GM12878 (cell line): ENCODE measurements at regions not wholly inside any gene's neighbourhood (a gene's known extent, or its start where the extent isn't known, plus 50 kb on each side); places are given as distances from the start of the nearest gene placed in this dataset.

Experiments
- ATAC-seq: fragments of 200-7000 bp; cut with Tn5 transposase; 3 replicates; pipeline ENCODE4 v1.9.1; 2020; ENCODE audit warnings: mild to moderate bottlenecking, moderate library complexity
- BruUV-seq: library from RNA; stranded (reverse); fragments of 400-500 nt; replicated peaks from 2 replicates; lab custom pipeline; 2021; lab: Mats Ljungman, UMichigan
- CTCF ChIA-PET: fragments of 300-600 bp; sonication (Branson Sonifier 250); formaldehyde crosslinking; extraction: SDS; loops from one replicate; lab custom pipeline; 2021; ENCODE audit warnings: inconsistent platforms; lab: Yijun Ruan, JAX
- POLR2A ChIA-PET: fragments of 350-600 bp; formaldehyde crosslinking; extraction: SDS; loops from one replicate; lab custom pipeline; 2021; ENCODE audit warnings: inconsistent platforms; lab: Charles Lee
- RAD21 ChIA-PET: fragments of 300-600 bp; sonication (Branson Sonifier 250); formaldehyde crosslinking; loops from one replicate; lab custom pipeline; 2023; ENCODE audit warnings: antibody characterized with exemption; ENCODE audit not compliant: unreplicated experiment; lab: Charles Lee
- SMC1A ChIA-PET: fragments of 300-600 bp; sonication (Branson Sonifier 250); formaldehyde crosslinking; loops from one replicate; lab custom pipeline; 2023; ENCODE audit not compliant: unreplicated experiment, uncharacterized antibody; lab: Charles Lee
- DNase-seq: peaks from one replicate; pipeline ENCODE4 v3.0.0-alpha.2; 2011; ENCODE audit warnings: low read depth, low spot score
- FAIRE-seq: peaks from 3 replicates; lab custom pipeline; 2011; peaks lifted over from hg19 to GRCh38; lab: Jason Lieb, UNC
- H2AFZ ChIP-seq: 2 replicates; pipeline ENCODE4 v1.6.0; 2011; ENCODE audit warnings: low read depth, low read length, control low read depth; ENCODE audit not compliant: control insufficient read depth
- H3K27ac ChIP-seq: 2 replicates; pipeline ENCODE4 v1.5.1; 2011; ENCODE audit warnings: control low read depth; ENCODE audit not compliant: control insufficient read depth, insufficient read depth
- H3K27me3 ChIP-seq, 2 experiments: replicated peaks in 1 of 2; 2 replicates each; pipeline versions ENCODE4 v1.6.0 to v1.6.1; 2011; ENCODE audit warnings: low read length in 1 of 2; ENCODE audit not compliant: control insufficient read depth in 2 of 2, insufficient read depth in 2 of 2
- H3K36me3 ChIP-seq, 2 experiments: 2 replicates each; pipeline ENCODE4 v1.5.1; 2011; ENCODE audit warnings: low read length in 1 of 2; ENCODE audit not compliant: control insufficient read depth in 2 of 2, insufficient read depth in 2 of 2
- H3K4me1 ChIP-seq: 2 replicates; pipeline ENCODE4 v1.6.1; 2011; ENCODE audit warnings: mild to moderate bottlenecking, low read length, moderate library complexity, mixed read lengths; ENCODE audit not compliant: control insufficient read depth, insufficient read depth
- H3K4me2 ChIP-seq: 2 replicates; pipeline ENCODE4 v1.6.0; 2011; ENCODE audit warnings: control low read depth; ENCODE audit not compliant: control insufficient read depth, insufficient read depth
- H3K4me3 ChIP-seq: fragments of 200-600 bp; sonication (generic); 2 replicates; pipeline ENCODE4 v1.5.1; 2016
- H3K79me2 ChIP-seq: 2 replicates; pipeline ENCODE4 v1.6.0; 2011; ENCODE audit warnings: low read length; ENCODE audit not compliant: control insufficient read depth, insufficient read depth
- H3K9ac ChIP-seq: 2 replicates; pipeline ENCODE4 v1.8.0; 2011; ENCODE audit warnings: low read length, control low read depth, mixed read lengths; ENCODE audit not compliant: control insufficient read depth, insufficient read depth
- H3K9me3 ChIP-seq: replicated peaks from 3 replicates; pipeline ENCODE4 v1.5.1; 2011; ENCODE audit warnings: mild to moderate bottlenecking, low read length; ENCODE audit not compliant: control insufficient read depth, insufficient read depth
- H4K20me1 ChIP-seq: 2 replicates; pipeline ENCODE4 v1.6.0; 2011; ENCODE audit not compliant: control insufficient read depth, insufficient read depth
- BCL3 ChIP-seq: IDR thresholded peaks from 2 replicates; pipeline ENCODE4 v1.6.1; 2011; ENCODE audit warnings: borderline replicate concordance, low read depth, mild to moderate bottlenecking, moderate library complexity, low read length; ENCODE audit not compliant: insufficient read depth, poor library complexity, severe bottlenecking
- DPF2 ChIP-seq: fragments of 450-650 bp; IDR thresholded peaks from 2 replicates; pipeline ENCODE4 v1.6.1; 2017; ENCODE audit warnings: mild to moderate bottlenecking
- E2F8 ChIP-seq: fragments of 450-650 bp; IDR thresholded peaks from 2 replicates; pipeline ENCODE4 v1.6.1; 2018; ENCODE audit warnings: mild to moderate bottlenecking, low read depth, moderate library complexity; ENCODE audit not compliant: partially characterized antibody
- IRF4 ChIP-seq: IDR thresholded peaks from 2 replicates; pipeline ENCODE4 v1.6.1; 2011; ENCODE audit warnings: low read depth, low read length
- MYC ChIP-seq: IDR thresholded peaks from 2 replicates; pipeline ENCODE4 v1.6.1; 2011; ENCODE audit warnings: mild to moderate bottlenecking, low read length, moderate library complexity, inconsistent platforms; ENCODE audit not compliant: insufficient read depth, insufficient replicate concordance, insufficient read length, severe bottlenecking
- NRF1 ChIP-seq: conservative IDR thresholded peaks from 2 replicates; pipeline ENCODE4 v1.6.1; 2011; ENCODE audit warnings: mild to moderate bottlenecking, low read depth, low read length, improper control_type of control experiment
- PKNOX1 ChIP-seq: fragments of 450-650 bp; IDR thresholded peaks from 2 replicates; pipeline ENCODE4 v1.6.1; 2016; ENCODE audit warnings: mild to moderate bottlenecking
- YBX1 ChIP-seq: fragments of 450-650 bp; IDR thresholded peaks from 2 replicates; pipeline ENCODE4 v1.6.1; 2016; ENCODE audit warnings: antibody characterized with exemption
- ZNF207 ChIP-seq: fragments of 450-650 bp; IDR thresholded peaks from 2 replicates; pipeline ENCODE4 v1.6.1; 2014; ENCODE audit warnings: antibody characterized with exemption, mild to moderate bottlenecking, borderline replicate concordance
- WGBS: methylation state at CpG from one replicate; pipeline ENCODE4 v1.1.6; 2016; ENCODE audit warnings: low lambda C conversion rate; ENCODE audit not compliant: insufficient replicate concordance, insufficient coverage; ENCODE audit errors: missing lambda C conversion rate; 5-methylcytosine and 5-hydroxymethylcytosine counted together
- in situ Hi-C: fragments of 300-500 bp; cut with MboI; formaldehyde crosslinking; loops from 9 replicates; pipeline ENCODE4 v1.14.3; 2018; ENCODE audit warnings: mixed read lengths
- intact Hi-C: fragments of 100-400 bp; cut with micrococcal nuclease; formaldehyde crosslinking; loops from one replicate; pipeline ENCODE4 v1.14.2; 2022; ENCODE audit not compliant: unreplicated experiment

- Histone ChIP-seq H3K36me3 (no peaks in the 10 kb centered on the region), H3K27me3 (no peaks in the 10 kb centered on the region), H3K79me2 (no peaks in the 10 kb centered on the region), H3K27ac (no peak overlapping the region), H3K4me3 (no peak overlapping the region), H3K9ac (no peak overlapping the region), H4K20me1 (no peaks in the 10 kb centered on the region), H3K4me2 (no peak overlapping the region), H3K4me1 (no peaks in the 10 kb centered on the region), H3K9me3 (no peaks in the 10 kb centered on the region), H2AFZ (no peak overlapping the region)
- RAD21 ChIA-PET: no interaction called here
- no peak for ATAC-seq
- intact Hi-C loops: no loop called here
- 2% methylated on average over 3 of the region's 3 CpGs for WGBS
- BruUV-seq: no TSS peak
- POLR2A ChIA-PET: no interaction called here
- TF ChIP-seq MYC (no peak), YBX1 (no peak), IRF4 (no peak), PKNOX1 (no peak), ZNF207 (no peak), DPF2 (no peak), NRF1 (no peak), E2F8 (no peak), BCL3 (no peak)
- CTCF ChIA-PET: no interaction called here
- no peak for DNase-seq
- in situ Hi-C loops: no loop called here
- no peak for FAIRE-seq
- SMC1A ChIA-PET: no interaction called here
These were observed 1495.5 kb upstream of the ACVR2A start for GRCh38 chr2:146349334-146349733.
